ENCODE measurements at regions not wholly inside any gene's neighbourhood (a gene's known extent, or its start where the extent isn't known, plus 50 kb on each side); places are given as distances from the start of the nearest gene placed in this dataset.

GRCh38 chr14:89617481-89618329 is 200.7 kb upstream of the FOXN3 start (continued):
- TF ChIP-seq TAF1 (IDR thresholded peaks at IDR 0.05; ENCODE audit: borderline replicate concordance, low read depth, low read length), result 0 out of 2 replicates have a peak, but pooled peaks have one; percentile 41
- TF ChIP-seq RB1 (IDR thresholded peaks at IDR 0.05; ENCODE audit: borderline replicate concordance), result no peak
- peak; percentile 48; the same call in 1 of the 2 replicates for TF ChIP-seq POLR2AphosphoS5 (IDR thresholded peaks at IDR 0.05; ENCODE audit: low read length)
- 0 out of 2 replicates have a peak, but pooled peaks have one; percentile 2 for TF ChIP-seq FOXM1 (IDR thresholded peaks at IDR 0.05; ENCODE audit: low read depth, low read length)
- no peak for TF ChIP-seq WRNIP1 (IDR thresholded peaks at IDR 0.05; ENCODE audit: borderline replicate concordance, low read depth, low read length)
- TF ChIP-seq EED (IDR thresholded peaks at IDR 0.05; ENCODE audit: low read depth), result peak; percentile 48; the same call in 1 of the 2 replicates
- no peak for TF ChIP-seq NKRF (conservative IDR thresholded peaks at IDR 0.05)
- no peak for TF ChIP-seq NBN (IDR thresholded peaks at IDR 0.05)
- no peak for TF ChIP-seq CHD2 (IDR thresholded peaks at IDR 0.05; ENCODE audit: borderline replicate concordance, low read depth, low read length)
- TF ChIP-seq SREBF2 (IDR thresholded peaks at IDR 0.05; ENCODE audit: low read length), result no peak
- TF ChIP-seq CREB1 (IDR thresholded peaks at IDR 0.05; ENCODE audit: low read depth), result no peak
- 0 out of 2 replicates have a peak, but pooled peaks have one; percentile 20 for TF ChIP-seq ZBED1 (IDR thresholded peaks at IDR 0.05; ENCODE audit: borderline replicate concordance)
- no peak for TF ChIP-seq TBL1XR1 (IDR thresholded peaks at IDR 0.05; ENCODE audit: low read depth, low read length)
- no peak for TF ChIP-seq ZNF217 (IDR thresholded peaks at IDR 0.05)
- no peak for TF ChIP-seq SIX5 (IDR thresholded peaks at IDR 0.05; ENCODE audit: low read depth, low read length, severe bottlenecking)
- TF ChIP-seq ZNF274 (IDR thresholded peaks at IDR 0.05; ENCODE audit: insufficient read depth, insufficient read length), result no peak
- 0 out of 2 replicates have a peak, but pooled peaks have one; percentile 21 for TF ChIP-seq YY1 (IDR thresholded peaks at IDR 0.05; ENCODE audit: low read depth, low read length)

All from GM12878 (cell line).